ENCODE measurements at regions not wholly inside any gene's neighbourhood (a gene's known extent, or its start where the extent isn't known, plus 50 kb on each side); places are given as distances from the start of the nearest gene placed in this dataset. TPM values are rescaled to one million over a fixed set of nuclear protein-coding genes. Genes with fewer than 3 reads are reported as not detected.

Small RNAs in the stretch of these regions (small RNA-seq; reads per million reads assigned to genes)
- gene AL136372.1 (not detected), gene AL357559.1 (not detected), gene AL391813.1 (not detected), gene RNA5SP73 (not detected)
